HG03159 (cell line): ENCODE measurements at regions not wholly inside any gene's neighbourhood (a gene's known extent, or its start where the extent isn't known, plus 50 kb on each side); places are given as distances from the start of the nearest gene placed in this dataset.
"Not testable (repeated sequence)": the region's sequence is repeated elsewhere in the genome, so short reads cannot be mapped to it uniquely, and the experiment has no call there.

Source experiments
- ATAC-seq: cut with Tn5 transposase; IDR thresholded peaks from one replicate; pipeline ENCODE4 v1.9.1; 2021; ENCODE audit warnings: mild to moderate bottlenecking, moderate library complexity; ENCODE audit not compliant: unreplicated experiment

- no peak for ATAC-seq
Observed at GRCh38 chr5:2353871-2354440, 397.5 kb downstream of the IRX2 start.

GRCh38 chr5:2353211-2353610 lies 398.3 kb downstream of the IRX2 start:
- no peak for ATAC-seq

- no peak for ATAC-seq
Observed at GRCh38 chr5:2352101-2352861, 399.2 kb downstream of the IRX2 start.

- ATAC-seq, result not testable (repeated sequence)
Observed at GRCh38 chr5:2349768-2350167, 401.7 kb downstream of the IRX2 start.

- no peak for ATAC-seq
Observed at GRCh38 chr5:2338686-2339085, 412.8 kb downstream of the IRX2 start.

- ATAC-seq, result no peak
Observed at GRCh38 chr5:2335733-2336515, 415.6 kb downstream of the IRX2 start.

GRCh38 chr5:2335125-2335732 lies 416.2 kb downstream of the IRX2 start:
- no peak for ATAC-seq

- no peak for ATAC-seq
Observed at GRCh38 chr5:2334719-2335118, 416.8 kb downstream of the IRX2 start.

- ATAC-seq, result no peak
Observed at GRCh38 chr5:2333291-2333690, 418.2 kb downstream of the IRX2 start.

- no peak for ATAC-seq
Observed at GRCh38 chr5:2332521-2332920, 419.0 kb downstream of the IRX2 start.

GRCh38 chr5:2330325-2331130 lies 420.9 kb downstream of the IRX2 start:
- ATAC-seq, result no peak

GRCh38 chr5:2329741-2330140 lies 421.7 kb downstream of the IRX2 start:
- no peak for ATAC-seq

- no peak for ATAC-seq
Observed at GRCh38 chr5:2326601-2327000, 424.9 kb downstream of the IRX2 start.

GRCh38 chr5:2324788-2325187 lies 426.7 kb downstream of the IRX2 start:
- no peak for ATAC-seq

- ATAC-seq, result no peak
Observed at GRCh38 chr5:2320611-2321010, 430.9 kb downstream of the IRX2 start.

- ATAC-seq, result no peak
Observed at GRCh38 chr5:2317540-2317939, 433.9 kb downstream of the IRX2 start.

GRCh38 chr5:2311851-2312250 lies 429.1 kb upstream of the IRX4 start:
- no peak for ATAC-seq

- no peak for ATAC-seq
Observed at GRCh38 chr5:2310946-2311345, 428.2 kb upstream of the IRX4 start.

GRCh38 chr5:2307631-2308030 lies 424.9 kb upstream of the IRX4 start:
- ATAC-seq, result no peak

- no peak for ATAC-seq
Observed at GRCh38 chr5:2306711-2307110, 424.0 kb upstream of the IRX4 start.
